ENCODE measurements at regions not wholly inside any gene's neighbourhood (a gene's known extent, or its start where the extent isn't known, plus 50 kb on each side); places are given as distances from the start of the nearest gene placed in this dataset.

DNA sequence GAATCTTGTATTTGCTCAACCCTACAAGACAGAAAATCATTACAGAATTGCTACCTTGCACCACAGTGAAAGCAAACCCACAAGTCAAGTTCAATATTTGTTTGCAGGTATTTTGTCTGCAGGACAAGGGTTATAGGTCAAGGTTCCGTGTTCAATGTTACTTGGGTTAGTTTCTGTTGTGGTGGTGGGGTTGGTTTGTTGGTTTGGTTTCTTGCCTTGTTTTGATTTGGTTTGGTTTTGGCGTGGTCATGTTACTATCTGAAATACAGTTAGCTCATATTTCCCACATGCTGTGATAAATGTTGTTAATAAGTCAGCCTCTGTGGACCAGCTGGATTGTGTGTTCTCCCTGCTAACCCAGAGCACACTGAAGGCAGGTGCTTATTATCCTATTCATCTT lies 75.6 kb upstream of the INSIG1 start (continued):
- TF ChIP-seq EGR1 (IDR thresholded peaks at IDR 0.05; ENCODE audit: low read depth in 2 of 2) = no peak
- TF ChIP-seq HNF4G (IDR thresholded peaks at IDR 0.05) = peak; percentile 82

GRCh38 chr7:155222573-155222972 lies 75.1 kb upstream of the INSIG1 start:
- Histone ChIP-seq H3K4me1 (ENCODE audit: control insufficient read depth in 4 of 4, insufficient read depth in 4 of 4, low read length in 3 of 4) (peaks cover 26 to 59% (median 53%) of the 10 kb centered on the region in 4 donors), H3K4me3 (ENCODE audit: low read depth in 1 of 3, low read length in 3 of 3) (no peak overlapping the region), H3K27me3 (ENCODE audit: control insufficient read depth in 4 of 4, insufficient read depth in 4 of 4, low read length in 3 of 4) (no peaks in the 10 kb centered on the region), H3K9me3 (ENCODE audit: control insufficient read depth in 4 of 4, low read length in 3 of 4) (no peaks in the 10 kb centered on the region), H3K36me3 (ENCODE audit: control insufficient read depth in 4 of 4, insufficient read depth in 3 of 4, low read depth in 1 of 4, low read length in 3 of 4) (no peaks in the 10 kb centered on the region), H3K9ac (ENCODE audit: low read depth in 1 of 2, low read length in 2 of 2) (peak overlapping the region in 1 of 2 donors; percentile 56), H3K27ac (ENCODE audit: low read depth in 1 of 2, low read length in 2 of 2) (peak overlapping the region; percentile 32 to 35)
- no peak for TF ChIP-seq EGR1 (IDR thresholded peaks at IDR 0.05; ENCODE audit: low read depth in 2 of 2)
- TF ChIP-seq REST (IDR thresholded peaks at IDR 0.05) = no peak
- TF ChIP-seq GABPA (IDR thresholded peaks at IDR 0.05 in 1 of 2, conservative IDR thresholded peaks at IDR 0.05 in 1 of 2) = no peak
- TF ChIP-seq, protein P1, sequence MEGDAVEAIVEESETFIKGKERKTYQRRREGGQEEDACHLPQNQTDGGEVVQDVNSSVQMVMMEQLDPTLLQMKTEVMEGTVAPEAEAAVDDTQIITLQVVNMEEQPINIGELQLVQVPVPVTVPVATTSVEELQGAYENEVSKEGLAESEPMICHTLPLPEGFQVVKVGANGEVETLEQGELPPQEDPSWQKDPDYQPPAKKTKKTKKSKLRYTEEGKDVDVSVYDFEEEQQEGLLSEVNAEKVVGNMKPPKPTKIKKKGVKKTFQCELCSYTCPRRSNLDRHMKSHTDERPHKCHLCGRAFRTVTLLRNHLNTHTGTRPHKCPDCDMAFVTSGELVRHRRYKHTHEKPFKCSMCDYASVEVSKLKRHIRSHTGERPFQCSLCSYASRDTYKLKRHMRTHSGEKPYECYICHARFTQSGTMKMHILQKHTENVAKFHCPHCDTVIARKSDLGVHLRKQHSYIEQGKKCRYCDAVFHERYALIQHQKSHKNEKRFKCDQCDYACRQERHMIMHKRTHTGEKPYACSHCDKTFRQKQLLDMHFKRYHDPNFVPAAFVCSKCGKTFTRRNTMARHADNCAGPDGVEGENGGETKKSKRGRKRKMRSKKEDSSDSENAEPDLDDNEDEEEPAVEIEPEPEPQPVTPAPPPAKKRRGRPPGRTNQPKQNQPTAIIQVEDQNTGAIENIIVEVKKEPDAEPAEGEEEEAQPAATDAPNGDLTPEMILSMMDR (IDR thresholded peaks at IDR 0.05; ENCODE audit: low read depth, low read length, missing input control) = no peak
- TF ChIP-seq YY1 (IDR thresholded peaks at IDR 0.05) = no peak
- TF ChIP-seq, protein P2, sequence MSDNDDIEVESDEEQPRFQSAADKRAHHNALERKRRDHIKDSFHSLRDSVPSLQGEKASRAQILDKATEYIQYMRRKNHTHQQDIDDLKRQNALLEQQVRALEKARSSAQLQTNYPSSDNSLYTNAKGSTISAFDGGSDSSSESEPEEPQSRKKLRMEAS (IDR thresholded peaks at IDR 0.05) = no peak
- no peak for TF ChIP-seq HNF4A (conservative IDR thresholded peaks at IDR 0.05)
- TF ChIP-seq ZBTB33 (IDR thresholded peaks at IDR 0.05) = no peak
- TF ChIP-seq RAD21 (IDR thresholded peaks at IDR 0.05) = no peak
- TF ChIP-seq FOXA1 (IDR thresholded peaks at IDR 0.05) = no peak
- TF ChIP-seq TAF1 (conservative IDR thresholded peaks at IDR 0.05) = no peak
- TF ChIP-seq RXRA (IDR thresholded peaks at IDR 0.05) = no peak
- no peak for DNase-seq (ENCODE audit: low spot score)
- WGBS = 91% methylated on average over 5 of the region's 5 CpGs

DNA sequence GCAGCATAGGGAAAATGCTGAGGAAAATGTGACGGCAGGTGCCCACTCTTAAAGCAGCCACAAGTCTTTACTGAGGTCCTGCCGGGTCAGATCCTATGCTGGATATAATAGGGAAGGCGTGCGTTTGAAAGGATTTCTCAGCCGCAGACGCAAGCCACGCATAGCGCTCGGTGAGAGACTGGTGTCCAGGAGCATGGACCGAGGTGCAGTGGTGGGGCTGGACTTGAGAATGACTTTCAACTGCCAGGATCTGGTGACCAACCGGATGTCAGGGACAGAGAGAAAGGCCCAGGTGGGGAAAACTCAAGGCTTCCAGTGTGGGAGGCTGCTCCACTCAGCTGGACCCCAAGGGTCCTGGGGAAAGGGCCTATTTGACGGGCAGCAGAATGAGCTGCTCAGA lies 74.7 kb upstream of the INSIG1 start:
- Histone ChIP-seq H3K9ac (ENCODE audit: low read depth in 1 of 2, low read length in 2 of 2) (no peak overlapping the region), H3K27ac (ENCODE audit: low read depth in 1 of 2, low read length in 2 of 2) (peak overlapping the region; percentile 32 to 35), H3K27me3 (ENCODE audit: control insufficient read depth in 4 of 4, insufficient read depth in 4 of 4, low read length in 3 of 4) (no peaks in the 10 kb centered on the region), H3K4me1 (ENCODE audit: control insufficient read depth in 4 of 4, insufficient read depth in 4 of 4, low read length in 3 of 4) (peaks cover 26 to 64% (median 56%) of the 10 kb centered on the region in 4 donors), H3K4me3 (ENCODE audit: low read depth in 1 of 3, low read length in 3 of 3) (no peak overlapping the region), H3K9me3 (ENCODE audit: control insufficient read depth in 4 of 4, low read length in 3 of 4) (no peaks in the 10 kb centered on the region), H3K36me3 (ENCODE audit: control insufficient read depth in 4 of 4, insufficient read depth in 3 of 4, low read depth in 1 of 4, low read length in 3 of 4) (no peaks in the 10 kb centered on the region)
- DNase-seq (ENCODE audit: low spot score) = no peak
- WGBS = 97% methylated on average over 12 of the region's 12 CpGs
- TF ChIP-seq JUND (IDR thresholded peaks at IDR 0.05) (no peak), FOXA2 (IDR thresholded peaks at IDR 0.05) (no peak), EGR1 (IDR thresholded peaks at IDR 0.05; ENCODE audit: low read depth in 2 of 2) (no peak), RXRA (IDR thresholded peaks at IDR 0.05) (no peak), ZBTB33 (IDR thresholded peaks at IDR 0.05) (no peak), TAF1 (conservative IDR thresholded peaks at IDR 0.05) (no peak), GABPA (IDR thresholded peaks at IDR 0.05 in 1 of 2, conservative IDR thresholded peaks at IDR 0.05 in 1 of 2) (no peak), RAD21 (IDR thresholded peaks at IDR 0.05) (no peak), NR2F2 (IDR thresholded peaks at IDR 0.05) (no peak), YY1 (IDR thresholded peaks at IDR 0.05) (no peak), SP1 (IDR thresholded peaks at IDR 0.05) (no peak), FOXA1 (IDR thresholded peaks at IDR 0.05) (no peak)
- TF ChIP-seq, protein P2 (IDR thresholded peaks at IDR 0.05) = no peak
